SK-N-SH (cell line): ENCODE measurements at regions not wholly inside any gene's neighbourhood (a gene's known extent, or its start where the extent isn't known, plus 50 kb on each side); places are given as distances from the start of the nearest gene placed in this dataset.
"Not testable (repeated sequence)": the region's sequence is repeated elsewhere in the genome, so short reads cannot be mapped to it uniquely, and the experiment has no call there.

Experiments used
- CTCF ChIP-seq: fragments of 200-600 bp; sonication (generic); IDR thresholded peaks from 2 replicates; pipeline ENCODE4 v1.6.1; 2017; ENCODE audit warnings: antibody characterized with exemption, mild to moderate bottlenecking, moderate library complexity
- EP300 ChIP-seq, 2 experiments: IDR thresholded peaks; 2 replicates each; pipeline versions ENCODE4 v1.4.0 to v1.6.1; 2012; ENCODE audit warnings: borderline replicate concordance in 1 of 2, low read depth in 1 of 2, low read length in 1 of 2
- FOSL2 ChIP-seq: IDR thresholded peaks from 2 replicates; pipeline ENCODE4 v1.4.0; 2012; ENCODE audit warnings: low read depth, mild to moderate bottlenecking, moderate library complexity, borderline replicate concordance
- FOXJ3 ChIP-seq: sonication (generic); formaldehyde crosslinking; IDR thresholded peaks from 2 replicates; pipeline ENCODE4 v1.5.1; 2020; ENCODE audit warnings: mild to moderate bottlenecking, missing genetic modification reagents
- FOXM1 ChIP-seq: IDR thresholded peaks from 2 replicates; pipeline ENCODE4 v1.4.0; 2012; ENCODE audit warnings: low read depth, mild to moderate bottlenecking
- IRF3 ChIP-seq: fragments of 150-350 bp; IDR thresholded peaks from 2 replicates; pipeline ENCODE4 v1.6.1; 2016; ENCODE audit warnings: mild to moderate bottlenecking, low read depth, low read length
- MAX ChIP-seq: IDR thresholded peaks from 2 replicates; pipeline ENCODE4 v1.4.0; 2012; ENCODE audit warnings: low read depth
- NFIC ChIP-seq: IDR thresholded peaks from 2 replicates; pipeline ENCODE4 v1.4.0; 2012; ENCODE audit warnings: borderline replicate concordance
- RAD21 ChIP-seq: IDR thresholded peaks from 2 replicates; pipeline ENCODE4 v1.6.1; 2012; ENCODE audit warnings: mild to moderate bottlenecking, low read length
- RFX5 ChIP-seq: IDR thresholded peaks from 2 replicates; pipeline ENCODE4 v1.6.1; 2012; ENCODE audit warnings: mild to moderate bottlenecking, improper control_type of control experiment, low read length
- SIN3A ChIP-seq: IDR thresholded peaks from 2 replicates; pipeline ENCODE4 v1.6.1; 2012; ENCODE audit warnings: low read depth, mild to moderate bottlenecking, low read length, moderate library complexity, borderline replicate concordance
- TCF12 ChIP-seq: IDR thresholded peaks from 2 replicates; pipeline ENCODE4 v1.4.0; 2012
- TEAD4 ChIP-seq: IDR thresholded peaks from 2 replicates; pipeline ENCODE4 v1.4.0; 2012; ENCODE audit warnings: mild to moderate bottlenecking, borderline replicate concordance; ENCODE audit not compliant: insufficient read depth
- USF1 ChIP-seq: IDR thresholded peaks from 2 replicates; pipeline ENCODE4 v1.4.0; 2012; ENCODE audit warnings: low read depth, borderline replicate concordance

- TF ChIP-seq USF1; FOXJ3; TCF12; CTCF; FOSL2; EP300 (IDR thresholded peaks at IDR 0.05; ENCODE audit: borderline replicate concordance in 1 of 2, low read depth in 1 of 2, low read length in 1 of 2); RFX5; MAX; NFIC; FOXM1; IRF3; RAD21; TEAD4; SIN3A: not testable (repeated sequence)
These were observed 77.0 kb downstream of the GOLGA8G start for GRCh38 chr15:28455537-28456475.
